B cell (primary cell): ENCODE measurements at regions not wholly inside any gene's neighbourhood (a gene's known extent, or its start where the extent isn't known, plus 50 kb on each side); places are given as distances from the start of the nearest gene placed in this dataset.

Experiments
- ATAC-seq: fragments of 200-7000 bp; cut with Tn5 transposase; one replicate; pipeline ENCODE4 v1.10.0; 2021; ENCODE audit warnings: low read depth, mild to moderate bottlenecking, moderate number of reproducible peaks, moderate library complexity
- CTCF ChIA-PET: fragments of 350-600 bp; sonication (Branson Sonifier 250); formaldehyde crosslinking; loops from one replicate; lab custom pipeline; 2021; ENCODE audit warnings: antibody characterized with exemption, inconsistent platforms; lab: Charles Lee
- POLR2A ChIA-PET: fragments of 350-600 bp; sonication (Branson Sonifier 250); formaldehyde crosslinking; loops from one replicate; lab custom pipeline; 2021; ENCODE audit warnings: antibody characterized with exemption; lab: Charles Lee
- DNase-seq: peaks from one replicate; pipeline ENCODE4 v3.0.0; 2013
- H2AFZ ChIP-seq: 2 replicates; pipeline ENCODE4 v1.6.1; 2012; ENCODE audit warnings: mild to moderate bottlenecking, low read depth, low read length; ENCODE audit not compliant: insufficient read depth, poor library complexity, severe bottlenecking
- H3K27ac ChIP-seq, 2 donors: 1 replicate in 1 of 2; 2 replicates in 1 of 2; pipeline ENCODE4 v1.5.1; 2012 to 2013; ENCODE audit warnings: low read length in 2 of 2, mild to moderate bottlenecking in 2 of 2, moderate library complexity in 1 of 2
- H3K27me3 ChIP-seq, 4 experiments: fragments of 200-600 bp in 1 of 4; sonication (generic) in 1 of 4; replicated peaks in 1 of 4; 1 replicate in 2 of 4; 2 replicates in 2 of 4; pipeline versions ENCODE4 v1.6.1 to v1.7.0; 2013 to 2016; ENCODE audit warnings: low read length in 3 of 4, mild to moderate bottlenecking in 2 of 4, mixed read lengths in 1 of 4, moderate library complexity in 1 of 4; ENCODE audit not compliant: insufficient read depth in 4 of 4, control insufficient read depth in 3 of 4; ENCODE audit errors: control extremely low read depth in 1 of 4
- H3K36me3 ChIP-seq, 2 experiments: replicated peaks in 1 of 2; 1 replicate in 1 of 2; 2 replicates in 1 of 2; pipeline versions ENCODE4 v1.6.1 to v1.7.1; 2013; ENCODE audit warnings: low read length in 1 of 2; ENCODE audit not compliant: insufficient read depth in 2 of 2, control insufficient read depth in 1 of 2; ENCODE audit errors: control extremely low read depth in 1 of 2, extremely low read depth in 1 of 2
- H3K4me1 ChIP-seq, 2 donors: fragments of 200-600 bp in 1 of 2; sonication (generic) in 1 of 2; 1 replicate in 1 of 2; 2 replicates in 1 of 2; pipeline versions ENCODE4 v1.5.1 to v1.6.1; 2013 to 2017; ENCODE audit warnings: low read length in 2 of 2; ENCODE audit not compliant: control insufficient read depth in 2 of 2, insufficient read depth in 2 of 2
- H3K4me2 ChIP-seq: replicated peaks from 2 replicates; pipeline ENCODE3; 2012; ENCODE audit warnings: mild to moderate bottlenecking, low read depth, low read length; ENCODE audit not compliant: poor library complexity, severe bottlenecking
- H3K4me3 ChIP-seq, 5 experiments: fragments of 200-600 bp in 1 of 5; sonication (generic) in 1 of 5; 1 replicate in 3 of 5; 2 replicates in 2 of 5; pipeline versions ENCODE4 v1.5.1 to v1.7.0; 2011 to 2016; ENCODE audit warnings: low read length in 4 of 5, mild to moderate bottlenecking in 4 of 5, low read depth in 2 of 5, control low read depth in 1 of 5, moderate library complexity in 1 of 5; ENCODE audit not compliant: insufficient read depth in 1 of 5; ENCODE audit errors: control extremely low read depth in 1 of 5, extremely low read depth in 1 of 5
- H3K79me2 ChIP-seq: fragments of 200-600 bp; sonication (generic); one replicate; pipeline ENCODE4 v1.6.0; 2016; ENCODE audit warnings: low read length; ENCODE audit not compliant: control insufficient read depth, insufficient read depth
- H3K9ac ChIP-seq: fragments of 200-600 bp; sonication (generic); 2 replicates; pipeline ENCODE4 v1.6.1; 2017; ENCODE audit warnings: mild to moderate bottlenecking, low read length, moderate library complexity
- H3K9me3 ChIP-seq, 3 donors: one replicate each; pipeline versions ENCODE4 v1.6.1 to v1.7.1; 2013; ENCODE audit warnings: low read length in 2 of 3; ENCODE audit not compliant: control insufficient read depth in 2 of 3, insufficient read depth in 1 of 3; ENCODE audit errors: control extremely low read depth in 1 of 3
- H4K20me1 ChIP-seq: 2 replicates; pipeline ENCODE4 v1.6.0; 2012; ENCODE audit warnings: mild to moderate bottlenecking, low read length; ENCODE audit not compliant: insufficient read depth, control insufficient read depth, poor library complexity, severe bottlenecking
- H3K27ac Mint-ChIP-seq: one replicate; pipeline ENCODE4 v1.8.0; 2021; ENCODE audit warnings: mixed read lengths
- H3K27me3 Mint-ChIP-seq: one replicate; pipeline ENCODE4 v1.8.0; 2021; ENCODE audit warnings: mixed read lengths
- H3K4me1 Mint-ChIP-seq: one replicate; pipeline ENCODE4 v1.8.0; 2021; ENCODE audit warnings: mixed read lengths
- H3K4me3 Mint-ChIP-seq: one replicate; pipeline ENCODE4 v1.8.0; 2021; ENCODE audit warnings: mixed read lengths
- H3K9me3 Mint-ChIP-seq: one replicate; pipeline ENCODE4 v1.8.0; 2022; ENCODE audit warnings: mixed read lengths; ENCODE audit not compliant: insufficient read depth
- CTCF ChIP-seq: fragments of 200-600 bp; IDR thresholded peaks from one replicate; pipeline ENCODE4 v1.8.0; 2022; ENCODE audit warnings: antibody characterized with exemption, mild to moderate bottlenecking
- EZH2 ChIP-seq: IDR thresholded peaks from 2 replicates; pipeline ENCODE4 v1.6.1; 2012; ENCODE audit warnings: borderline replicate concordance, low read depth, mild to moderate bottlenecking, moderate library complexity, low read length; ENCODE audit not compliant: insufficient read depth, poor library complexity, severe bottlenecking
- WGBS: methylation state at CpG from one replicate; pipeline ENCODE4 v1.1.5; 2013; ENCODE audit warnings: missing lambda C conversion rate; ENCODE audit not compliant: insufficient coverage; 5-methylcytosine and 5-hydroxymethylcytosine counted together
- intact Hi-C: fragments of 100-400 bp; cut with micrococcal nuclease; formaldehyde crosslinking; loops from one replicate; pipeline ENCODE4 v1.10.0; 2022

- Histone ChIP-seq H3K9ac (no peak overlapping the region), H3K36me3 (no peaks in the 10 kb centered on the region), H3K9me3 (no peaks in the 10 kb centered on the region), H2AFZ (no peak overlapping the region), H3K4me3 (no peak overlapping the region), H3K79me2 (no peaks in the 10 kb centered on the region), H3K27ac (no peak overlapping the region), H3K4me1 (no peaks in the 10 kb centered on the region), H4K20me1 (no peaks in the 10 kb centered on the region), H3K27me3 (no peaks in the 10 kb centered on the region), H3K4me2 (no peak overlapping the region)
- no peaks in the 10 kb centered on the region for H3K4me1 Mint-ChIP-seq
- no CpG with 5 or more reads among the region's 1 CpG for WGBS
- H3K9me3 Mint-ChIP-seq, result no peaks in the 10 kb centered on the region
- ChIA-PET CTCF (no interaction called here), POLR2A (no interaction called here)
- intact Hi-C loops, result no loop called here
- no peak overlapping the region for H3K4me3 Mint-ChIP-seq
- DNase-seq, result no peak
- no peak overlapping the region for H3K27ac Mint-ChIP-seq
- TF ChIP-seq EZH2, result no peak
- no peak for TF ChIP-seq CTCF
- H3K27me3 Mint-ChIP-seq, result no peaks in the 10 kb centered on the region
- ATAC-seq, result no peak
Observed at GRCh38 chr3:22228705-22229104, 477.7 kb upstream of the ZNF385D start.

- no peaks in the 10 kb centered on the region for H3K36me3 ChIP-seq
- POLR2A ChIA-PET, result no interaction called here
Observed at GRCh38 chr3:22231061-22231460, 480.1 kb upstream of the ZNF385D start.

More at GRCh38 chr3:22231061-22231460, 480.1 kb upstream of the ZNF385D start:
- Mint-ChIP-seq H3K27ac (no peak overlapping the region), H3K9me3 (no peaks in the 10 kb centered on the region), H3K4me3 (no peak overlapping the region), H3K27me3 (no peaks in the 10 kb centered on the region), H3K4me1 (no peaks in the 10 kb centered on the region)
- intact Hi-C loops, result no loop called here
- H2AFZ ChIP-seq, result no peak overlapping the region
- ATAC-seq (no peak), DNase-seq (no peak)
- no peaks in the 10 kb centered on the region for H3K79me2 ChIP-seq
- no peaks in the 10 kb centered on the region for H4K20me1 ChIP-seq
- H3K4me2 ChIP-seq, result no peak overlapping the region
- no peak overlapping the region for H3K4me3 ChIP-seq
- H3K9ac ChIP-seq, result no peak overlapping the region
- no peaks in the 10 kb centered on the region for H3K4me1 ChIP-seq
- no peaks in the 10 kb centered on the region for H3K27me3 ChIP-seq
- no peak overlapping the region for H3K27ac ChIP-seq
- H3K9me3 ChIP-seq, result no peaks in the 10 kb centered on the region
- 86% methylated on average over 1 of the region's 1 CpG for WGBS
- TF ChIP-seq EZH2 (no peak), CTCF (no peak)
- CTCF ChIA-PET, result no interaction called here
